ENCODE measurements at regions not wholly inside any gene's neighbourhood (a gene's known extent, or its start where the extent isn't known, plus 50 kb on each side); places are given as distances from the start of the nearest gene placed in this dataset.

GRCh38 chr7:47663213-47663612 is 81.3 kb upstream of the TNS3 start:
- no peak for DNase-seq

GRCh38 chr7:47661051-47661714 is 79.3 kb upstream of the TNS3 start:
- DNase-seq, result peak; percentile 84

GRCh38 chr7:47659664-47660462 is 78.0 kb upstream of the TNS3 start:
- no peak for DNase-seq

- DNase-seq, result no peak
Observed at GRCh38 chr7:47658886-47659635, 77.2 kb upstream of the TNS3 start.

- DNase-seq, result no peak
Observed at GRCh38 chr7:47657126-47657525, 75.2 kb upstream of the TNS3 start.

GRCh38 chr7:47654672-47655298 is 72.9 kb upstream of the TNS3 start:
- DNase-seq, result no peak

GRCh38 chr7:47653550-47654411 is 71.9 kb upstream of the TNS3 start:
- DNase-seq, result no peak

- no peak for DNase-seq
Observed at GRCh38 chr7:47652591-47652990, 70.7 kb upstream of the TNS3 start.

- DNase-seq, result no peak
Observed at GRCh38 chr7:47651355-47652317, 69.7 kb upstream of the TNS3 start.

GRCh38 chr7:47649919-47650318 is 68.0 kb upstream of the TNS3 start:
- DNase-seq, result no peak

- no peak for DNase-seq
Observed at GRCh38 chr7:47648275-47648925, 66.5 kb upstream of the TNS3 start.

- no peak for DNase-seq
Observed at GRCh38 chr7:47647918-47648250, 66.0 kb upstream of the TNS3 start.

GRCh38 chr7:47647181-47647917 is 65.4 kb upstream of the TNS3 start:
- peak; percentile 71 for DNase-seq

- DNase-seq, result no peak
Observed at GRCh38 chr7:47643716-47644400, 61.9 kb upstream of the TNS3 start.

GRCh38 chr7:47640265-47640664 is 58.4 kb upstream of the TNS3 start:
- no peak for DNase-seq

GRCh38 chr7:47639495-47640110 is 57.7 kb upstream of the TNS3 start:
- no peak for DNase-seq

- DNase-seq, result no peak
Observed at GRCh38 chr7:47638679-47639315, 56.9 kb upstream of the TNS3 start.

- peak; percentile 82 for DNase-seq
Observed at GRCh38 chr7:47636433-47637175, 54.7 kb upstream of the TNS3 start.

Data from islet precursor cell (in vitro differentiated cells).